GM19025 (cell line): ENCODE measurements at regions not wholly inside any gene's neighbourhood (a gene's known extent, or its start where the extent isn't known, plus 50 kb on each side); places are given as distances from the start of the nearest gene placed in this dataset.

Source experiments
- ATAC-seq: cut with Tn5 transposase; IDR thresholded peaks from one replicate; pipeline ENCODE4 v1.9.1; 2021; ENCODE audit warnings: mild to moderate bottlenecking, low read depth, moderate library complexity; ENCODE audit not compliant: unreplicated experiment

DNA sequence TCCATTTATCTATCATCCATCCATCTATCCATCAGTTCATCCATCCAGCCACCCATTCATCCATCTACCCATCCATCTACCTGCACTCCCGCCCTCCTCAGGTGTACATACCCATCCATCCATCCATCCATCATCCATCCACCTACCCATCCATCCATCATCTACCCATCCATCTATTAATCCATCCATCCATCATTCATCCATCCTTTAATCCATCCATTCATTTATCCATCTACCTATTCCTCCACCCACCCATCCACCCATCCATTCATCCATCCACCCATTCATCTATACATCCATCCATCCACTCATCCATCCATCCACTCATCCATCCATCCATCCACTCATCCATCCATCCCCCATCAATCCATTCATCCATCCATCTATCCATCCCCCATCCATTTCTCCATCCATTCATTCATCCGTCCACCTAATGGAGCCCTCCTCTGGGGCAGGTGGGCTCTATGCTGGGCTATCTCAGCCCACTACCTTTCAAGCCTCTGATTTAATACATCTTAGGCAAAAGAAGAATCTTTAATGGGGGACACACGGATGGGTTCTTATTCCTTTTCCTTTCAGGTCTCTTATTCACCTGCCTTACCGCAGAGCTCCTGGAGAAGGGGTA lies 178.9 kb downstream of the URI1 start:
- ATAC-seq = no peak

DNA sequence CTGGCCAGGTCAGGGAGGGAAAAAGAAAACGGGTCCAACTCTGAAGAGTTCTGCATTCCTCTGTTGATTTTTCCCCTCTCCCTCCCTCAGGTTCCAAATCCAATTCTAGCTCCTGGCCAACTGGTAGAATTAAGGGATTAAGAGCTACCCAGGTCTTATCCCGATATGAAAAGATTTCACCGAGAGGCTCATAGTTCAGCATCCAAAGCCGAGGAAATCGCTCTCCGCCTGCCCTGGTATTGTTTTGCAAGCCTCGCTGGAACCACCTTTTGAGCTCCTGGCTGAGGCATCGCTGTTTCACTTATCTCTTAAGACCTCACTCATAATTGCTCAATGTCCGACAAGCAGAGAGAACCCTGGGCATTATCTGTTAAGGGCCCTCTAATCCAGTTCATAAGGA lies 180.4 kb downstream of the URI1 start:
- no peak for ATAC-seq

DNA sequence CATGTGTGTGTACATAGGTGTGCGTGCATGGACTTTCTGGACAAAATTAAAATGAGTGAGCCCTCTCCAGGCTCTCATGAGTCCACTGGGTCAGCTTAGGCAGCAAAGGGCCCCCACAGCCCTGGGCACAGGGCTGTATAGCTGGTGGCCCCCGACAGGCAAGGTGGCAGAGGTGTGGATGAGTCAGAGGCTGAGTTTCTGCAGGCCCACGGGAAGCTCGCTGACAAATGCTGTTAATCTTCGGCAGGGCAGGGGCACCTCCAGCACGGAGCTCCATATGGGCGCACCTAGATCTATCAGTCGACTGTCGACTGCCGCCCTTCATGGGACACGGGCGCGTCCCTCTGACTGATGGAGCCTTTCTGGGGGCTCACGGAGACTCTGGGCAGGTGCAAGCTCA lies 181.1 kb downstream of the URI1 start:
- no peak for ATAC-seq

DNA sequence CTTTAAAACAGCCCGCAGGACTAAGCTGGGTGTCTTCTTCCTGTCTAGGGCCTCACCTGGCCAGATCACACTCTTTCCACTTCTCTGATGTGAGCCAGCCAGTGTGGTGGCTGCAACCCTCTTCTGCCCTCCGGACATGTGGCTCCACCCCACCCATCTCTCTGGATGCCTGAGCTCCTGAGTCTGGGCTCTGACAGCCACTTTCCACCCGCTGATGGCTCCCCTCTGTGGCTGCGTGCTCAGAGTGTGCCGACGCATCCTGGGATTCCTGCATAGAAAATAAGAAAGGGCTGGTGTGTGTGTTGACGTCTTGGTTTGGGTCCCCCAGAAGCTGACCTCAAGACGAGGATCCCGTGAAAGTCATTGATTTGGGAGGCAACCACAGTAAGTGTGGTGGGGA lies 181.6 kb downstream of the URI1 start:
- ATAC-seq = no peak

DNA sequence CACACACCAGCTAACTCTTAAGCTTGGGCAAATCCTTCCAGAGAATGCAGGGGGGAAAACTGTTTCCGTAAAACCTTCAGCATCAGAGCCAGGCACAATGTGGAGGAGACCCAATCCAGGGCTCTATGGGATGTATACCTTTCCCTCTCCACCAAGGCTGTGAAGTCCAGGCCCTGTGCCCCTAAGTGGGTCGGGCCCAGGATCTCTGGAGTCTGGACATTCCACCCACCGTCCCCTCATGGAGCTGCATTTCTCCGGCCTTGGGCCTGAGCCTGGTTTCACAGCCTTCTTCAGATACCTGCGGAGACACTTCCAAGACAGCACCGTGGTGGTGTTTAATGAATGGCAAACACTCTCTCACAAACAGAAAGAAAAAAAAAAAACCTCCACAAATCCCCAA lies 186.2 kb downstream of the URI1 start:
- ATAC-seq = no peak

DNA sequence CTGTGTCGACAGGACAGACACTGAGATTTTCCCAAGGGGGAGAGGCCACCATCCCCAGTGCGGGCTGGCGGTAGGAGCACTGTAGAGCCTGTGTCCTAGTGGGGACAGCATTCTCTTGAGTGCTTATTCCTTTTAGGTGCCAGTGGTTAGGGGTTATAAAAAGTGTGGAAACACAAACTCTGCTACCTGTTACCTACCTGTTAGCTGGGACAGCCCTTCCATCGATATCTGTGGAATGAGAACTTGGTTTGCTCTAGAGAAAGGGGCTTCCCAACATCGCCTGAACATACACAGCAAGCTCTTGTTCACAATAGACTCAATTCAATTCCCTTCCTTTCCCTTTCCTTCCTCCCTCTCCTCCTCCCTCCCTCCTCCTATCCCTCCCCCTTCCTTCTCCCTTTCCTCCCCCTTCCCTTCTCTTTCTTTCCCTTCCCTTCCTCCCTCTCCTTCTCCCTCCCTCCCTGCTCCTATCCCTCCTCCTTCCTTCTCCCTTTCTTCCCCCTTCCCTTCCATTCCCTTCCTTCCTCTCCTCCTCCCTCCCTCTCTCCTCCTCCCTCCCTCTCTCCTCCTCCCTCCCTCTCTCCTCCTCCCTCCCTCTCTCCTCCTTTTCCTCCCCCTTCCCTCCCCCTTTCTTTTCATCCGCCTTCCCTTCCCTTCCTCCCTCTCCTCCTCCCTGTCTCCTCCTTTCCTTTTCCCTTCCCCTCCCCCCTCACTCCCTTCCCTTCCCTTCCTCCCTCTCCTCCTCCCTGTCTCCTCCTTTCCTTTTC lies 188.5 kb downstream of the URI1 start:
- ATAC-seq = no peak

DNA sequence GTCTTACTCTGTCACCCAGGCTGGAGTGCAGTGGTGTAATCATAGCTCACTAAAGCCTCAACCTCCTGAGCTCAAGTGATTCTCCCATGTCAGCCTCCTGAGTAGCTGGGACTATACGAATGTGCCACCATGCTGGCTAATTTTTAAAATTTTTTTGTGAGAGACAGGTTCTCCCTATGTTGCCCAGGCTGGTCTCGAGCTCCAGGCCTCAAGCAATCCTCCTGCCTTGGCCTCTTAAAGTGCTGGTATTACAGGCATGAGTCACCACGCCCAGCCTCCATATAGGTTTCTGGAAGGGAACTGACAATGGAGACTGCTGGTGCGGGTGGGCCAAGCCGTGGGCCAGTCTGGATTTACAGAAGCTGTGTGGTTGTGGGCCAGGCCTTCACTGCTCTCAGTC lies 189.2 kb downstream of the URI1 start:
- ATAC-seq = no peak

DNA sequence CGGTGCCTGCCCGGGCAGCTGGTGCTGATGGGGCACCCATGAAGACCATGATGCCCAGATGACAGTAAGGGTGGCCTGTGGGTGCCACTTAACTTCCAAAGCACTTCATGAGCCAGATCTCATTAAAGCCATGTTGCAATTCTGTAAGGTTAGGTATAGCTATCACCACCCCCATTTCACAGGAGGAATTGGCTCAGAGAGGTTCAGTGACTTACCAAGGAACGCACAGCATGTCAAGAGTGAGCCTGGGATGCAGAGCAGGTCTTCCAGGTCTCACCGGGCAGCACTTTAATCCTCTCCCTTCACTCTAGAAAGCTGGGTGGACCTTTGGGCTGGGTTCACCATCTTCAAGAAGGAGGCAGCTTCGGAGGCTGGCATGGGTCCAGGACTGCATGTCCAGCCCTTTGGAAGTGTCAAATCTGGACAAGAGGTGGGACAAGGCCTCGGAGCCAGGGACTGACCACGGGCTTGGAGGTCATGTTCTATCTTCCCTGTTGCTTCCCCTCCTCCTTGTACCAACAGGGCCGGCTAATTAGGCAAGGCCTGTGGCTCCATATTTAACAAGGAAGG lies 189.8 kb downstream of the URI1 start:
- no peak for ATAC-seq

DNA sequence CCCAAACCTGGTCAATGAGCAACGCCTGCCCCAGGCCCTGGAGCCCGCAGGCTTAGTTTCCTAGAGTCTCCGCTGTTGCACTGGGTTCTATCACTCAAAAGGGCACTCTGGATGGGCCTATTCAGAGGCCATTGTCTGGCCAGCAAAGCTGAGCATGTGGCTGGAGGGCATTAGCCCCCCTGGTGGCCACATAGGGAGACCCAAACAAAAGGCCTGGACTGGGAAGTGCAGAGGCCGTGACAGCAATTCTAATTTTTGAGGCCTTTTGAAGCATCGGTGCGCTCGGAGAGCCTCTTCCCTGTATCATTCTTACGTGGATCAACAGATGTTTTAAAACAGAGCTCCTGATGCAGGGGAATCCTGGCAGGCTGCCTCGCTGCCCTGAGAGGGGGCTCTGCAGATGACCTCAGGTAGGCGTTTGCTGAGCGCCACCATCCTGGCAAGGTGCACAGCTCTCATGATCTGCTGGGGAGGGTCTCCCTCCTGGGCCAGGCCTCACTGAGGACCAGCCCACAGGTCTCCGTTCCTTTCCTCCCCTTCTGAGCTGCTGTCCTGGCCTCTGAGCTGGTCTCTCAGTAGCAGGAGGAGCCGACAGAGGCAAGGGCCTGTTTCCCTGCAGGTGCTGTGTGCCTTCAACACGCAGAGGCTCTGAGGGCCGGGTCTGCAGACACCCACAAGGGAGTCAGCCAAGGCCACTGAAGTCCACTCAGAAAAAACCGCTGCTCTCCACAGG lies 190.5 kb downstream of the URI1 start:
- ATAC-seq = no peak

DNA sequence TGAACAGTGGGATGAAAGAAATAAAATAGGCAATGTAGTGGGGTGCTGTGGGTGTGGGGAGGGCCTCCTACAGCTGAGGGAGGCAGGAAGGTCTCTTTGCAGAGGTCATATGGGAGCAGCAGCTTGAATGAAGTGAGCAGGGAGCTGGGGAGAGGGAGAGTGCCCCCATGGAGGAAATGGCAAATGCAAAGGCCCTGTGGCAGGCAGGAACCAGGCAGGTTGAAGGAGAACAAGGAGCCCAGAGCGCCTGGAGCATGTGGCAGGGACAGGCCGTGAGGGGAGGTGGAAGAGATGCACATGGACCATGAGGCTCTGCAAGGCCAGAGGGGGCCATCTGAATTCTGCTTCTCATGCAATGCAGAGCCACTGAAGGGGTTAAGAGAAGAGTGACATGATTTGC lies 191.8 kb downstream of the URI1 start:
- no peak for ATAC-seq

DNA sequence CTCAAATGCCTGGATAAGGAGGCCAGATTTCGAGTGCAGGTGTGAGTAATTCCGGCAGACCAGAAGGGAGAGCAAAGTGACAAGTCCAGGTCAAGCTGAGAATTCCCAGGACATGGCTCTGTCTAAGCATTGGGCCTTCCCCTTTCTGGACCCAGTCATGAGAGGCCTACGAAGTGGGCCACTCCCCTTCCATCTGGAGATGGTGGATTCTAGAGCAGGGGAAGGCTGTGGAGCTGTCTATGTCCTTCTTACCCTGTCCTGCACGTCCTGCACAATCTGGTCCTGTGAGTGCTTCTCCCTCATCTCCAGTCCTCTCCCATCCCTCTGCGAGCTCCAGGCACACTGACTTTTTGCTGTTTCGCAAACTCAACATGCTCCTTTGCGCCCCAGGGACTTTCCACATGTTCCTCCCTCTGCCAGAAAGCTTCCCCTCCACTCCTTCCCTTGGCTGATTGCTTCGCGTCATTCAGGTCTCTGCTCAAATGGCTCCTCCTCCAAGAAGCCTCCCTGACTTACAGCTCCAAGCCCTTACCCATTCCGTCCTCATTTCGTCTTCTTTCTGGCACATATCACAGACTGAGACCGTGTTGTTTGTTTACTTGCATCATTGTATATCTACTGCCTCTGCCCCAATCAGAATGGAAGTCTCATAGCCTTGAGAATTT lies 193.2 kb downstream of the URI1 start:
- ATAC-seq = no peak

DNA sequence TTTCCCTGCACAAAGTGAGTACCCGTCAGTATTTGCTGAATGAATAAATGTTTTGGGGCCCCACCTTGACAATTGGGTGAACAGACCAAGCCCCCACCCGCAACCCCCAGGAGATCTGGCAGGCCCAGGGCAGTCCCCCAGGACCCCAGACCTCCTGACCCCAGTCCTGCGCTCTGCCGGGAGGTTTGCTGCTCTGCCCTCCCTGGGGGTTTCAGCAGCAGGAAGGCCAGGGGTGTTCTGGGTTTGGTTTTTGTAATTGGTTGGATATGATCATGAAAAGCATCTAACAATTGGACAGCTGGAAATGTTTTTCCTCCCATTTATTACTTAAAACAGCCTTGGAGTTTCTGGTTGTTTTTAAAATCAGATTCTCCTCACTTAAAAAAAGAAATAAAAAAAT lies 193.8 kb downstream of the URI1 start:
- ATAC-seq = no peak

DNA sequence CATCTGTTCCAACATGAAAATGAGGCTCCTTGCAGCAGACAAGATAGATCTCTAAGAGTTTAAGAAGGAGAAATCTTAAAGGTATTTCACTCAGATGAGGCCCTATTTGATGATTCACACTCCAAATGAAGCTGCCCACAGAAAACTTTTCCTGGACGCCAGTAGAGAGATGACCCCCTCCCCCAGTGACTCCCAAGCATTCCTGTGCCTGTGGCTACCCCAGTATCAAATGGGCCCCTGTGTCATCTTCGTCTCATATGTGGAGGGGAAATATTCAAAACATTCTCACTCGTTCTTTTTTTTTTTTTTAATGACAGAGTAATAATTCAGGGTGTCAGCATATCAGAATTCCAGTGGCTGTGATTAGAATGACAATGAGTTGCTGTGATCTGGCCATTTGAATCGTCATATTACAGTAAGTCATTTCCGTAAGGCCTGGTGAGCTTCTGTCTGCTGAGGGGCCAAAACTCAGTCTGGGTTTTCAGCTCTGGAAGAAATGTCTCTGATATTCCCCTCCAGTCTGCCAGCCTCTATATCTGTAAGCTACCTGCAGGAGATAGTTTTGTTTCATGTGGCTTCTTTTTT lies 194.7 kb downstream of the URI1 start:
- no peak for ATAC-seq

DNA sequence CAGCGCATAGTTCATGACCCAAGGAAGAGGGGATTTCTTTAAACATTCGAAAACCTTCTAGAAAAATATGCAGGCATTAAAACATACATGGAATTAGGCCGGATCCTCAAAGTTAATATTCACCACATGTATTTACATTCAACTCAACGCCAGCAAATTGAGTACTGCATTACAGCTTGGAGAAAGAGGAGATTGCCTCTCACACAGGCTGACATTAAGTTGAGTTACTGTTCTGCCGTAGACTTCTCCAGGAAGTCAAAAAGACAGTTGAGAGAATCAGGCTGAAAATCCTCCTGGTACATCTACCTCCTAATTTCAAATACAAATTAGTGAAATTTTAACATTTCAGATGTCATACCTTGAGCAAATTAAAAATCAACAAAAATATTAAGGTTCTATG lies 195.7 kb downstream of the URI1 start:
- ATAC-seq = no peak

DNA sequence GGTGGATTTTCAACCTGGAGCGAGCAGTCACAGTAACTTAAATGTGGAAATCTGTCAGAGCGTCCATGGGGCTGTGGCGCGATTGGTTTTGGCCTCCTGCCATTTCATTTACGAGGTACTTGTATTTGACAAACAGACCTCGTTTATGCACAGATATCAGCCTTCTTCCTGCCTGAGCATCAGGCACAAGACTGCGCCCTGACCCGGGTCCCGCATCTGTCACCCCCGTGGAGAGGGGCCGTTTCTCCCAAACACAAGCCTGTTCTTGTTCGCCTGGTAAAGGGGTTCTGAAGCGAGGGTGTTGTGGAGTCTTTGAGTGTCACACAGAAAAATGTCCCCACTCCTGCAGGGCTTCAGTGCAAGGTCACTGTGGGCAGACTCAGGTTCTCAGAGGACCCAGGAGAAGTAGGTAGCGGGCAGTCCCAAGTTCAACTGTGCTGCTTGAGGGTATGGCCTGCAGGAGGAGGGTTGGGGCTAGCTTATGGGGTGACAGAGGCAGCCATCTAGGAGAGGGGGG lies 202.3 kb downstream of the URI1 start:
- no peak for ATAC-seq

DNA sequence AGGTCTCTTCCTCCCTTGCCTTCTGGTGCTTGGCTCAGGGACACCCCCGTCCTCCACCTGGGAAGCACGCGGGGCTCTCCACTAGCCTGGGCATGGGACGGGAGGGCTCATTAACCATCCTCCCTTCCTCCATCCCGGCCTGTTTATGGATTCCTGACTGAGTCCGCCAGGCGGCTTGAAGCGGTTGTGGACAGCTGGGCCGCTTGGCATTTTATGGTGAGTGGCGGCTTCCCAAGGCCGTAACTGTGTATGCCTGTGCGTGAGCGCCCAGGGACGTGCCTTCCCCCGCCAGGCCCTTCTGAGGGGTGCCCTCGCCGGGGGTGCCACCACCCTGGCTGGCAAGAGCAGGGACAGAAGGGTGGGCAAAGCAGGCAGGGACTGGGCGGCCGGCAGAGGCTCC lies 202.8 kb downstream of the URI1 start:
- no peak for ATAC-seq

DNA sequence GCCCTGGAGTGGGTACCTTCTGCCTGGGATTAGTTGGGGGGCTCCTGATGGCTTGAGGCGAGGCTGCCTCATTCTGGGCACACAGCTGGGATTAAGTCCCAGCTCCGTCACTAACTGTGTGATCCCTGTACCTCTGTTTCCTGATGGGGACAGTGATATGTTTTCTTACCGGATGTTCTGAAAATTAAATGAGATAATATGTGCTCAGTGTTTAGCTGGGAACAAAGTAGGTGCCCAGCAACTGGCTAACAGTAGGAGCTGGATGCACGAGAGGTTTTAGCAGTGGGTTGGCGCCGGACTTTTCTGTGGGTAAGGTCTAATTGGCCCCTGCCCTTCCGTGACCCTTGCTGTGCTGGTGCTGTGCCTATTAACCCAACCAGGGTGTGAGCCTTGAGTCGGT lies 203.4 kb downstream of the URI1 start:
- ATAC-seq = no peak

DNA sequence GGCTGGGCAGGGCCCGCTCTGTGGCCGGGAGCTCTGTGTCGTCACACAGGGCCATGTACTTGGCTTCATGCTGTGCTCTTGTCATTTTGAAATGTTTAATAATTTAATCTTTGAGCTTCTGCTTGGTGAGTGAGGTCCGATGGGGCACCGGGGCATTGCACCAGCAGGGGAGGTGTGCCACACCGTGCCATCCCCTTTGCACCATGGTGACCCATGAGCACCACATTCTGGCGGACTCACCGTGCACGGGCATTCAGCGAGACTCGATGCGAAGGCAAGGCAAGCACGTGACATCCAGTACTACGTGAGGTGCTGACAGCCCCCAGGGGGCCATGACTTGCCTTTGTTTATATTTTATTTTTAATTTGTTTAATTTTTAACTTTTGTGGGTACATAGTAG lies 204.3 kb downstream of the URI1 start:
- ATAC-seq = no peak

DNA sequence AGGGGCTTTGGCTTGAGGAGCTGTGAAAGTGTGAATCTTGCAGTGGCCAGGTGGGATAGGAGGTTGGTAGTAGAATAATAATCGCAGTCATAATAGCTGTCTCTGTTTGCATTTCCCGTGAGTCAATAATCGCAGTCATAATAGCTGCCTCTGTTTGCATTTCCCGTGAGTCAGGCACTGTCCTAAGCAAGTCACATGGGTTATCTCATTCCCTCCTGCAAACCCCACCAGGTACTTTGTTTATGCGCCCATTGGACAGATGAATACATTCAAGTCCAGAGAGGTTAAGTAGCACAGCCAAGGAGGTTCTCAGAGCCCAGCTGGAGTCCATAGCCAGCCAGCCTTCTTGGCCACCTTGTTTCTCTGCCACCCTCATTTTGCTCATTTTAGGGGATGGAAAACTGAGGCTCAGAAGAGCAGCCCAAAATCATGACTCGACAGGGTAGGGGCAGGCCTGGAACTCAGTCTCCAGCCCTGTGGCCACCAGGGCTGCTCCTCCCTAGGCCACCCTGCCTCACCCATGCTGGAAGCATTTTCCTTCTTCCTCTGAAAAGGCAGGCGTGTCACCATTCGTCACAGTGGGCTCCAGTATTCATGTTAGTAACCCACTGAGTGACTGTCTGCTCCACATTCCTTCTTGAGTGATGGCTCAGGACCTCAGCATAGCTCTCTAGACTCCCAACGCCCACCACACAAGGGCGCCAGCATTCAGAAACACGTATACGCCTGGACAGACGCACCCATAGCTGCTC lies 206.2 kb downstream of the URI1 start:
- ATAC-seq = no peak

DNA sequence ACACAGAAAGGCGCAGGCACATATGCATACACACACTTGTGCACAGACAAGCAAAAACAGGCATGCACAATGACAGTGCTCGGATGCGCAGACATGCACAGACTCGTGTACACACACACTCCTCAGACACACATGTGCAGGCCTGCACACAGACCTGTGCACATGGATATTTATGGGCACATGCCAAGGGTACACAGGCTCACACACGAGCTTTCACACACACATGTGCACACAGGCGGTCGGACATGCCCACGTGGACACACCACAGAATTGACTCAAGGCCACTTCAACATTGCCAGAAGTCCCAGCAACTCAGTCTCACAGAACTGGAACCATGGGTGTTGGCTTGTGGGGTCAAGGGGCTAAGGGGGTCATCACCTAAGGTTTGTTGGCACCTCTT lies 206.8 kb downstream of the URI1 start:
- ATAC-seq = no peak
